Fibroblast of gingiva (primary cell): ENCODE measurements at regions not wholly inside any gene's neighbourhood (a gene's known extent, or its start where the extent isn't known, plus 50 kb on each side); places are given as distances from the start of the nearest gene placed in this dataset.

ENCODE experiments used
- DNase-seq: peaks from one replicate; pipeline ENCODE4 v3.0.0-alpha.2; 2011; ENCODE audit warnings: low read depth

DNA sequence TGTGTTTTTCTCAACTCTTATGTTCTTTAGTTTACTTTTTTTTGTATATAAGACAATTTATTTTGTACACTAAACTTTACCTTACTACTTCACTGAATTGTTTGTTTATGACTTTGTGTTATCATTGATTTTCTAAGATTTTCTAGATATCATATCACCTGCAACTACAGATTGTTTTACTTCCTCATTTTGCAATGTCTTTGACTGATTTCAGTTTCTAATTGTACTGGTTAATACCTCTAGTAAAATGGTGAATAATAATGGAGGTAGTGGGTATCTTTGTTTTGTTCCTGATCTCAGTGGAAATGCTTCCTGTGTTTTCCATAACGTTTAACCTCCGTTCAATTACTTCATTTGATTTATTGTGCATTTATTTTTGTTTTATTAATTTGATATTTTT lies 490.2 kb downstream of the TLL1 start:
- no peak for DNase-seq

- DNase-seq: no peak
Measured at GRCh38 chr4:166366012-166366411, 493.0 kb downstream of the TLL1 start.

DNA sequence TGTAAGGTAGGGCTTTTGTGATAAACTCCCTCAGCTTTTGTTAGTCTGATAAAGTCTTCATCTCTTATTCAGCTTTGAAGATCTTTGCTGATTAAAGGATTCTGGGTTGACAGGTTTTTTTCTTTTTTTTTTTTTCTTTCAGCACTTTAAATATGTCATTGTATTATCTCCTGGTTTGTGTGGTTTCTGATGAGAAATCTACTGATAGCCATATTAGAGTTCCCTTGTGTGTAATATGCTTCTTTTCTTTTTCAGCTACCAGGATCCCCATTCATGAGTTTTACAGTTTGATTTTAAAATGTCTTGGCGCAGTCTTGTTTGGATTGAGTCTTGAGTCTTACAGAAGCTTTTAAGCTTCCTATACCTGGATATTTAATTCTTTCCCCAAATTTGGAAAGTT lies 504.5 kb downstream of the TLL1 start:
- DNase-seq: no peak

DNA sequence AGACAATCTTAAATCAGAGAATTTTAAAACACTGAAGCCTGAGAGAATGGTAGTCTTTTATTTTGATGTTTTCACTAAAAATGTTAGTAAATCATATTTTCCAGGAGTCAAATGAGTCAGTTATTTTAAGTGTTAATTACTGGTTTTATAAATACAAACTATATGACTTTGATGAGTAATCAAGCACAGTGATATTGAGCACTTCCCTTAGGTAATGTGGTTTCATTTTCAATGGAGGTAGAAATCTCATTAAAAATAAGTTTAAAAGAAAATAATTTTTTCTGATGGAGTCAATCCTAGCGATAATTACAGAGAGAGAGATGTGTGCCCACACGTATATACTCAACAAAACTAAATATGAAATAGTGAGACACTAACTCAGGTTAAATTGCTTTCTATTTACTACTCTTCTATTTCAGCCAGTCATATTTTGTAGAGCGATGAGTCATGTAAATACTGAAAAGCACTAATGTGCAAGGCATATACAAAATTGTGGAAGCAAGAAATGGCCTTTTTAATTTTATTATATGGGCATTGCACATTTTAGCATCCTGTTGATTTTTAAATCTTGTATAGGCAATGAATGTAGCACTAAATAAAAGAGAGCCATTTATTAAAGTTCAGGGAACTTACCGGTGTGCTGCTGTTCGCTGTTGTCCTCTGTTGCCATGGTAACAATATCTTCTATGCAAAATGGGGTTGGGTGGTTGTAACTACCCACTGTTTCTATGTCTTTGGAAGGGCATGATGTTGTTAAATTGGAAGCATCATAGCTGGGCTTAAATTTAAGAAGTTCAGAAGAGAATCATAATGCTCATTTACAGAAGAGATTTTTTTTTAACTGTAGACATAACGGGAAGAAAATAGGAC lies 513.7 kb downstream of the TLL1 start:
- no peak for DNase-seq

- DNase-seq: no peak
Measured at GRCh38 chr4:166391501-166391900, 518.5 kb downstream of the TLL1 start.

GRCh38 chr4:166399021-166399420 lies 526.0 kb downstream of the TLL1 start:
- no peak for DNase-seq

DNA sequence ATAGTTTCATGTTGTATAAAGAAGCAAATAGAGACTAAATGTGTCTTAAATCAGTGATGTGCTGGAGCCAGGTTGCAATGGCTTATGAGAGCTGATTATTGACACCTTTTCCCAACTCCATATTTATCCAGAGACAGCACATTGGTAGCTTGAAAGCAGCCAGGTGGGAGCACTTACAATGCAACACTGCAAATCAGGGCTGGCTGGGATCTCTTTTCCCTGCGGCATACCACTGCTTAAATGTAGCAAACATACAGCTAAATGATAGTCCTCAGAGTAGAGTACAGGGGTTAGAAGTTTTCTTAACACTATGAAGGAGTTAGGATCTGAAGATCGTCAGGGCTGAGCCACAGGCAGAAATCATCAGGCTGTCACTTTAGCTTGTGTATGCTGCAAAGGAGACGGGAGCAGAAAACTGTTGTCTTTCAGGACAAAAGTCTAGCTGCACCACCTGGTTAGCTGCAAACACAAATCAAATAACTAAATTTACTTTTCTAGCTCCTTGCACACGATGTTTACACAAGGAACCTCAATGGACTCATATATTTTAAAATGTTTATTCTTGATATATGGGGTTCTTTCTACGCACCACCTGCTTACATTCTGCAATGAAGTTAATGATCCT lies 527.3 kb downstream of the TLL1 start:
- DNase-seq: no peak

- no peak for DNase-seq
Measured at GRCh38 chr4:166413356-166413755, 540.3 kb downstream of the TLL1 start.

GRCh38 chr4:166414431-166414830 lies 541.4 kb downstream of the TLL1 start:
- DNase-seq: no peak

DNA sequence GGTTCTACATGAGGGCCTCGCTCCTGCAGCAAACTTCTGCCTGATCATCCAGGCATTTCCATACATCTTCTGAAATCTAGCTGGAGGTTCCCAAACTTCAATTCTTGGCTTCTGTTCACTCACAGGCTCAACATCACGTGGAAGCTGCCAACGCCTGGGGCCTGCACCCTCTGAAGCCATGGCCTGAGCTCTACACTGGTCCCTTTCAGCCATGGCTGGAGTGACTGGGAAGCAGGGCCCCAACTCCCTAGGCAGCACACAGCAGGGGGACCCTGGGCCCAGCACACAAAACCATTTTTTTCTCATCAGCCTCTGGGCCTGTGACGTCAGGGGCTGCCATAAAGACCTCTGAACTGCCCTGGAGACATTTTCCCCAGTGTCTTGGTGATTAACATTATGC lies 542.7 kb downstream of the TLL1 start:
- DNase-seq: no peak

GRCh38 chr4:166421556-166422156 lies 548.6 kb downstream of the TLL1 start:
- peak; percentile 78 for DNase-seq

DNA sequence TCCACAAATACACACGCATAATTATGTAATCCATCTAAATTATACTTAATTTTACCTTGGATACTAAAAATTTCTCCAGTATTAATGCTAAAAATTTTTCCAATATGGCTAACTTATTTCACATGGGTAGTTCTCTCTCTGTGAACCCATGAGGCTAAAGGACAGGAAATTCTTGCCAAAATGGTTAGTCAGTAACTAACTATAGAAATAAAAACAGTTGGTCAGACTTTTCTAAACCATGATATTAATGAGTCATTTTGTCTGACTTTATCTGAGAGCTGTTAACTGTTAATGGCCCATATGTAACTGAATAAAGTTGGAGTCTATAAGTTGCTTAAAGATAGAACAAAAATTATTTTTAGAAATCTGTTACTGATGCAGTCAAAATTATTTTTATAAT lies 549.4 kb downstream of the TLL1 start:
- DNase-seq: peak; percentile 37

- no peak for DNase-seq
Measured at GRCh38 chr4:166426300-166426863, 553.3 kb downstream of the TLL1 start.

DNA sequence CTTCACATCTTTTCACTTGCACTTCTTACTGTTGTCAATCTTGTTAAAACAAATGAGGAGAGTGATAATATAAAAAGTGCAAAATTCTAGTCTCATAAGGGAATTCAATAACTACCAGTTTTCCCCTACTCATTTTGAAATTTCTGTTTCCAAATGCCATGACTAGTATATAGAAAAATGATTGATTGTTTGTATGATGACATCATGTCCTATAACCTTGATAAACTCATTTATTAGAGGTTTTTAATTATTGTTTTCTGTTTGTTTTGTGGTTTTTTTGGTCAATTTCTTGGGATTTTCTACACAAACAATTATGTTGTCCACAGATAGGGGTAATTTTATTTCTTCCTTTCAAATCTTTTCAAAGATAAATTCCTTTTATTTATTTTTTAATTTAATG lies 559.1 kb downstream of the TLL1 start:
- no peak for DNase-seq

DNA sequence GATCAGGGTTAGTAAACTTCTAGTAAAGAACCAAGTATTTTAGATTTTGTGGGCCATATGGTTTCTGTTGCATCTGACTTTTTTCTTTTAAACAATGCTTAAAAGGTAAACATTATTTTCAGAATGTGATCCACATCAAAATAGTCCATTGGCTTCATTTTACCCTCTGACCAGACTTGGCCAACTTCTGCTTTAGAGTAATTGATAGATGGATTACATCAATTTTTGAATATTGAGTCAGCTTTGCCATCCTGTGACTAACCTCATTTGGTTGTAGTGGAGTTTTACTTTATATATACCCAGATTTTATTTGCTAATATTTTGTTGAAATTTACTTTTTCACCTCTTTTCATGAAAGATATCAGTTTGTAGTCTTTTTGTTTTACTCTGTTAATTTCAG lies 559.8 kb downstream of the TLL1 start:
- DNase-seq: no peak

DNA sequence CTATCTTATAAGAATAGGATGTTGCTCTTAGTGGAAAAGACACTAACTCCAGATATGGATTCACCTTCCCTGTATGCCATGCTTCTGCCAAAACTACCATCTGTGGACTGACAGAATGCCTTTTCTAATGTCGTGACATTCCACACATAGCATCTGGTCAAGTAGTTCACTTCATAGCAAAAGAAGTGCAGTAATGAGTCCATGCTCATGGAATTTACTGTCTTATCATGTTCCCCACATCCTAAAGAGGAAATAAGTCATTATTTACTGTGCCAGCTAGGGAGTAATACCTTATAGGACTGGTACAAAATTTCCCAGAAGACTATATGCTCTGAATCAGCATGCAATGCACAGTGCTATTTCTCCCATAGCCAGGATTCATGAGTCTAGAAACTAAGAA lies 562.4 kb downstream of the TLL1 start:
- DNase-seq: peak; percentile 11

- DNase-seq: no peak
Measured at GRCh38 chr4:166458756-166459155, 585.7 kb downstream of the TLL1 start.

- no peak for DNase-seq
Measured at GRCh38 chr4:166459621-166460020, 586.6 kb downstream of the TLL1 start.

- no peak for DNase-seq
Measured at GRCh38 chr4:166460769-166461550, 587.9 kb downstream of the TLL1 start.

DNA sequence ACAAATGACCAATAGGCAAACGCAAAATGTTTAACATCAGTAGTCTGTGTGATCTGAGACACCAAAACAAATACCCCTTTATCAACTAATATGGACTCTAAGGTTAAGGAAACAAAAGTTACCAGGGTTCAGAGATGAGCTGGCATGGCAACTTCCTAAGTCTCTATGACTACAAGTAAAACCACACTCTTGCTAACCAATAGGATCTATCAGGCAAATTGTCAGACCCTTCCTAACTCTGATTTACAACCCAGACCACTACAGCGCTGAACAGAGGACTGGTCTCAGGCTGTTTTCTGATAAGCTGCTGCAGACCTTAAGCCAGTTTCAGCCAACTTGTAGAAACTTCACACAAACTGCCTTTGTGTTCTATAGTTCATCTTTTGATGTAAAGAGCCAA lies 608.0 kb downstream of the TLL1 start:
- no peak for DNase-seq

GRCh38 chr4:166481739-166482138 lies 608.7 kb downstream of the TLL1 start:
- no peak for DNase-seq

DNA sequence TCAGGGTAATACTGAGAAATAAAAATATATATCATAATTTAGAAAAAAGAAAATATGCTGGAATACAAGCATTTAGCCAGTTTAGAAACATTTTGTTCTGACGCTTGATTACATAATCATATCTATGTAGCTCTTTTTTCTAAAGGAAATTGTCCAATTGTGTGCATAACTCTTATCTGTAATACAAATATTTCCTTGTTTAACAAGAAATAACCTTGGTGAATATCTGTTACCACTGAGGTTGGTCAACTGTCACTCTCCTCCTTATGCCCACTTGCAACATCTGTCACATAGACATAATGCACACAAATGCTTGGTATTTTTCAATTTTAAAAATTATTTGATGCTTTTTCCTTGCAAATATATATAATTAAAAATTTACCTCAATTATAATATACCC lies 609.7 kb downstream of the TLL1 start:
- no peak for DNase-seq
